T-helper 2 cell treated with Interferon-gamma antibody and Interleukin-4, amounts not matched to agents 100 ng/mL and 5 ng/mL, for 36 hours (primary cell): ENCODE measurements at regions not wholly inside any gene's neighbourhood (a gene's known extent, or its start where the extent isn't known, plus 50 kb on each side); places are given as distances from the start of the nearest gene placed in this dataset.
"Not testable (repeated sequence)": the region's sequence is repeated elsewhere in the genome, so short reads cannot be mapped to it uniquely, and the experiment has no call there.

Experiments used
- intact Hi-C: fragments of 100-400 bp; cut with micrococcal nuclease; formaldehyde crosslinking; loops from one replicate; pipeline ENCODE4 v1.15.1; 2023

DNA sequence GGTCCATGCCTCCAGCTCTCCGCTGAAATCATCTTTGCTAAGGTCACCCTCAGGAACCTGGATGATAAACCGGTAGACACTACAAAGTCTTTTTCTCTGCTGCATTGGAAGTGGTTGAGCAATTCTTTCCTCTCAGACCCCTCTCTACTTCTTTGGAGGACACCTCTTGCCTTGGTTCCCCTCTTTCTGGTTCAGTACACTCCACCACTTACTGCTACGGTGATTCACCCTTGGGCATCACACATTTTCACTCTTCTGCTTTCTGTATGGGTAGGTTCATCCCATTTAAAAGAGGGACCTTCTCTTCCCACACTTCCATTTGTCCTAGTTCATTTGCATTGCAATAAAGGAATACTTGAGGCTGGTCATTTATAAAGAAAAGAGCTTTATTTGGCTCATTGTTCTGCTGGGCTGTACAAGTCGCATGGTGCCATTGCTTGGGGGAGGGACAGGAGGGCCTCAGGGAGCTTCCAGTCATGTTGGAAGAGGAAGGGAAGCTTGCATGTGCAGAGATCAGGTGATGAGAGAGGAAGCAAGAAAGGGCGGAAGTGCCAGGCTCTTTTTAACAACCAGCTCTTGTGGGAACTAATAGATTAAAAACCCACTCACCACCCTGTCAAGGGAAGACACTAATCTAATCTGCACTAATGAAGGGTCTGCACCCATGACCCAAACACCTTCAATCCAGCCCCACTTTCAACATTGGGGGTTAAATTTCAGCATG lies 149.7 kb upstream of the TMEM170B start:
- intact Hi-C loops = loop anchor here (10.0 kb wide), 1 partner anchor 213 kb away; no protein-coding TSS in a partner anchor

DNA sequence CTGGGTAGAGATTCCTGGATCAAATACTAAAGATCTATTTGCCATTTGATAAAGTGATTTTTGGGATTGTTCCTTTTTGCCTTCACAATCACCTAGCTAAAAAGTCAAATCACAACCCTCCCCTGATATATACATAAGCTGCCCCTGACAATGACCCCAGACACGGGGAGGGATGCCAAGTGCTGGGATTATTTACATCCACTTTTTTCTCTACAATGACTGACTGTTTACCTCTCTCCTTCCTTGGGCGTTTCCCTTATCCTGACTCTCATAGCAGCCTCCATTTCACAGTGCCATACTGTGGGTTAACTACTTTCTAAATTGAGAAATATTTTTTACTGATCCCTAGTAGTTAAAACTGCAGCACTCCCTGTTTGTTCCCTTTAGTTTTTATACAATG lies 150.8 kb upstream of the TMEM170B start:
- intact Hi-C loops = loop anchor here (10.0 kb wide), 1 partner anchor 212 kb away; no protein-coding TSS in a partner anchor

DNA sequence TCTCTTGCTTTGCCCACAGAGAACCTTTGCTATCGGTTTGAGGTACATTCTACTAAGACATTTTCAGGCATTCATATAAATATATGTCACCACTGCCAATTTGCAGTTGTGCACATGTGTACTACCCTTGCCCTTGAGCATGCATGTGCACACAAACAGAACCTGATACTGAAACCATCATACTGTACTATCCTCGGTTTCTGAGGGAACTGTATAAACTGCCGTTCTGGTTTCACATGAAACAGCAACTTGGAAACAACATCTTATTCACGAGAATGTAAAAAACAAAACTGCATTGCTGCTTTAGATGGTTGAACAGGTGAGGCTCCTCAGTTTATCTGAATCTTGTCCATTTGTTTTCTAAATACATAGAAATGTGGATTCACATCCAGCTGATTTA lies 151.2 kb upstream of the TMEM170B start:
- intact Hi-C loops = loop anchor here (10.0 kb wide), 1 partner anchor 212 kb away; no protein-coding TSS in a partner anchor

DNA sequence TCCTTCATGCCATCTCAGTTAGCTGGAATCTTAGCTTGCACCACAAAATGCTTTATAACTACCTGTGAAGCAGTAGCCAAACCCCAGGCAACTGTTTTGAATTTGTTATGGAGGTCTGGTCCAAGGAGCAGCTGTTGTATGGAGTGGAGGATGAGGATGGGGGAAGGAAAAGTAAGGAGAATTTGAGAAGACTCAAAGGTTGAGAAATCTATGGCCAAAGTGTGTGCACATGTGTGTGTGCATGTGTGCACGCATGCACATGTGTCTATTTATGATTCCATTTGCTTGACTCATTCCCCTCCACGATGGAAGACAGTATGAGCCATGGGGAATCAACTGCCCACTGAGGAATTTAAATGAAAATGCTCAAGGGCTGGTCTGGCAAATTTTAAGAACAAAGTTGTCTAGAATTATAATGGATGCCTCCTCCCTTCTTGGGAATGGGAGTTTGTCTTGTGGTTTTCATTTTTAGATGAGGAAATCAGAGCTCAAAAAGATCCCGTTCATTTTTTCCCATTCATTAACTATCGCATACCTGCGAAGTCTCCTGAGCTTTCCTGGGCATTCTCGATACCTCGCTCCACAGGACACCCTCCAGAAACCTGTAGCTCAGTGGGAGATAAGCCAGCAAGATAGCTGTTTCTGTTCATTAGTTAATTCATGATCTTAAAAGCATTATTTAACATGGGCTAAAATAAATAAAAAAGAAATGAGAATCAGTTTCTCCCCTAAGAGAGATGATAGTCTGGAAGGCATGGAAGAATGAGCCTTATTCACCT lies 152.3 kb upstream of the NEDD9 start:
- intact Hi-C loops = loop anchor here (10.0 kb wide), 1 partner anchor 210 kb away; no protein-coding TSS in a partner anchor

DNA sequence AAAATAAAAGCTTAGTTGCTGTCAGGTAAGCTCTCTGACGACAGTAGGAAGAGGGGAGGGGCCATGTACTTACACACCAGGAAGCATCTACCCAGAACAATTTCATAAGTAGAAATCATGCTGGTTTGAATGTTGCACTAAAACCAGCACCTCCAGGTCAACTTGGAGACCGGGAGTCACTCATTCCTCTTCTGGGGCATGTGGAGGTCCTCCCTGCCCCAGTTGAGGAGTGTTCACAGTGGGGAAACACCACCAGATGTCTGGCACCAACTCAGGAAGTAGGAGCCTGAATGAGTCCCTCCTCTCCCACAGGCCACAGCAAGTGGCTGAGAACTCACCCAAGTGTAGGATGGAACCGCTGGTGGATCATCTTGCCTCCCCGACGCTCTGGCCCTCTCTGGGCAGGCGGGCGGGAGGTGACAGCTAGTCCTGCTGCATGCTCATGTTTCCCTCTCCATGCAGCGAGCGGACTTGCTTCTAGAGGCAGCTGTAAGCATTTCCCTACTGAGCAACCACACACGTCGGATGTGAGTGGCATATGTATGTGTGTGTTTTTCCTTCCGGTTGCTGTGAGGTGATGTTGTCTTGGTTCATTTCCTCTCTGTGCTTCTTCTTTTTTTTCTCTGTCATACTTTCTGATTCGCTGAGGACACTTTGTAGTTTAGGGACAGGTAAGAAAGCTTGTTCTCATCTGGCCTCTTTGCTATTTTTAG lies 149.5 kb upstream of the NEDD9 start:
- intact Hi-C loops = loop anchor here (1.0 to 10.0 kb wide), 8 partner anchors 16 to 629 kb away; partner anchors contain the start of gene NEDD9

DNA sequence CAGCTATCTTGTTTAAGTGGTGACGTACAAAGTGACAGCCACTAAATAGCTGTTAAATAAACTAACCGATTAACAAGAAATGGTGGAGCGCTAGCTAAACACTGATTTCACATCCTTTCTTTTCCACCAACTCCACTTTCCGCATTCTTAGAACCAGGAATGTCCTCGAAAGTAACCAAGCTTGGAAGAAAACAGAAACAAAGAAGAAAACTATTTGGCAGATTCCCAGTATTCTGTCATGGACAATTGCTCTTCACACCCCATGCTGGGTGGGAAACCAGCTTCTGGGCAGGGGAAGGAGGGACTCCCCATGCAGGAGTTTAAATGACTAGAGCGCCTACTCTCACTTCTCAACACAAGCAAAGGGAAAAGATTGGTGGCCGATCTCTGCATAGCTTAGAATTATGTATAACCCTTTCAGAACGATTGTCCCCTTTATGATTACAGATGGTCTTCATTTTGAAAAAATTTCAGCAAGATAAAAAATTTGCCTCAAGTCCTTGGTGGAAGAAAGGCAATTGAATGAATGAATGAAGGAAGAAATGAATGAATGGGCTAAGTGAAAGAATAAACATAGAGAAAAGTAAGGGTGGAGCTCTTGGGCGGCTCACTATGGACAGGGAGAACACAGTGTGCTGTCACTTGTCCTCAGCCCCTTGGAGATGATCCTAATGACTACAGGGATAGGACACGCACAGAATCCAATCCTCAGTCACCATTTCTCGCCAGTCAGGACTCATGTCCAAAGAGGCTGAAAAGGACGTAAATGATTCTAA lies 148.7 kb upstream of the NEDD9 start:
- intact Hi-C loops = loop anchor here (10.0 kb wide), 1 partner anchor 206 kb away; no protein-coding TSS in a partner anchor

DNA sequence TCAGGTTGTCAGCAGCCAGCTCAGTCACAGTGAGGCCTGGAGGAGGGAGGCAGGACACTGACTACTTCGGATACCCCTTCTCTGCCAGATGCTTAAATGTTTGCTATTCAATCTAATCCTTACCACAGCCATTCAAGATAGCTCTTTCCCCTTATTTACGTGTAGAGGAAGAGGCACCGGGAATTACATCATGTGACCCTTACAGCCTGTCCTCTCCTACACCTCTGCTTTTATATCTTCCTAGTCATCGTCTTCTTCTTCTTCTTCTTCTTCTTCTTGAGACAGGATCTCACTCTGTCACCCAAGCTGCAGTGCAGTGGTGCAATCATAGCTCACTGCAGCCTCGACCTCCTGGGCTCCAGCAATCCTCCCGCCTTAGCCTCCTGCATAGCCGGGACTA lies 148.1 kb upstream of the NEDD9 start:
- intact Hi-C loops = loop anchor here (10.0 kb wide), 1 partner anchor 206 kb away; no protein-coding TSS in a partner anchor

DNA sequence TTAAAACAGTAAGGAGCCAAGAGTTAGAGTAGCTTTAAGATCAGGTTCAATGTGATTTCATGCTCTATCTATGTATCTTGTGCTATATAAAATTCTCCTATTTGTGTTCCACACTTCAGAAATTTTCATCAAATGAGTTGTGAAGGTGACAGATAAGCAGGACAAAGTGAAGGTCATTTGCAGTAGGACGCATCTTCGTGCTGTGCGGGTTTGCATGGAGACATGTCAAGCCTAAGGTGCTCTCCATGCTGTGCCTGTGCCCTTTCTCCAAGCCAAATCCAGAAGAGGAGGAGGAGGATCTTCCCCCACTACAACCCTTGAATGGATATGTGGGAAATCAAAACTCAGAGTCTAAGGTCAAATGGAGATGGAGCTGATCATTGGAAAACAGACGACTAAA lies 147.3 kb upstream of the NEDD9 start:
- intact Hi-C loops = loop anchor here (10.0 kb wide), 1 partner anchor 205 kb away; no protein-coding TSS in a partner anchor

DNA sequence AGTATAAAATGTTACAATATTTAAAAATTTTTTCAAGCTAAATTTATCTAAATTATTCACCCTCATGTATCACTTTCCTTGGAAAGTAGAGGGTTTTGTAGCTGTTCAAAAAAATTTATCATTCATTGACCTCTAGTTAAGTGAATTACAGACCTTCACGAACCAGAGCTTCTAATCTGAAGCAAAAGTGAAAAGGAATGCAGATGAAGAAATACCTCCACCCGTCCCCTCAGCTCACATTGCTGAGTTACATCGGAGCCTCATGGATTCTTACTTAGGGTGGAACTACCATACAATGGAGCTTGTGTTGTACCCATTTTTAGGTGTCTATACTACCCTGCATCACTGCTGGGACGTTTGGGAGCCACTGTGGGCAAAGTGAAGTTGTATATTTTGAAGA lies 146.2 kb upstream of the NEDD9 start:
- intact Hi-C loops = no loop called here

DNA sequence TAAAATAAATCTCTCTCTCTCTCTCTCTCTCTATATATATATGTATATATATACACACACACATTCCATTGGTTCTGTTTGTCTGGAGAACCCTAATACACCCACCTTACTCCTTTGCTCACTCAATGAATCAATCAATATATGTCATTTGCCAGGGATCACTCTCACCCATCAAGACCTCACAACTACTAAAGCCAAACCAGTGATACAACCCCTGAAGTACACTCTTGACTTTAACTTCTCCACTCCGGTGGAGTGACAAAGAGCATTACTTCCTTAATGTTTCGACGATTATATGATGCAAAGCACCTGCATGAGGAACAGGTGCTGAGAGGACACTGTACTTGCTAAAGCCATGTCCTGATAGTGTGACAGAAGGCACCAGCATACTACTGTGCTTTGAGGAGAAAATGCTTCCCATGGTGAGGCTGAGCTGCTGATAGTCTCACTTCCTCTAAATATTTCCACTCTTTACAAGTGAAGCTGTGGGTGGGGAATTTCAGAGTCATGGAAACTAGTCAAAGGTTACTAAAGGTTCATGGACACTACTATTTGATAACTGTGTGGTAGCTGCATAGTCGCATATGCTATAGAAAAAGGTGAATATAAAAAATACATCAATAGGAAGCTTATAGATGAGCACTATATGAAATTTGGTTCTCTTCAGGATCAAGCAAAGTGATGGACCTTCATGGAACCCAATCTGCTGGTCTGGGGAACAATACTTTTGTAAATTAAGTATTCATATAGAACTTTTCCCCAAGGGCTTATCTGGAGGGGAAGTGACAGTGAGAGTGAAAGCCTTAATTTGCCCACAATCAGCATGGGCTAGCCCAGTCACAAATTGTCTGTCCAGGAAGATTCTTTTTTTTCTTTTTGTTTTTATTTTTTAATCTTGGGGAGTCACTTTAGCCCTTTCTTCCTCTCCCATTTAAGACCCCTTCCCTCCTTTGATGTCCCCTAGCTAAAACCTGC lies 141.9 kb upstream of the NEDD9 start:
- intact Hi-C loops = no loop called here

DNA sequence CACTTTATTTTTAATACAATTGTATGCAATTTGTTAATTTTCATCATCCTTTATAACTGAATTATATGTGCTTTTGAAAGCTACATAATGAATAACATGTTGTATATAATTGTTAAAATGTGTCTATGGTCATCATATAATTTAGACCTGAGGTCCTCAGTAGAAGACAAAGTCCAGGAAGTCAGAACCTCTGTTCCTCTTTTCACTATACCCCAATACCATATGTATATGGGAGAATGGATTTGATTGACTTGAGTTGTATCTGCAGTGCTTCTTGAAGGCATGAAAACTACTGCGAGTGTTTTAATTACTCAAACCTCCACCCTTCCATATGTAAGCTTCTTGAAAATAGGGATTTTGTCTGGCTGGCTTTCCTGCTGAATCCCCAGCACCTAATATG lies 140.7 kb upstream of the NEDD9 start:
- intact Hi-C loops = no loop called here

DNA sequence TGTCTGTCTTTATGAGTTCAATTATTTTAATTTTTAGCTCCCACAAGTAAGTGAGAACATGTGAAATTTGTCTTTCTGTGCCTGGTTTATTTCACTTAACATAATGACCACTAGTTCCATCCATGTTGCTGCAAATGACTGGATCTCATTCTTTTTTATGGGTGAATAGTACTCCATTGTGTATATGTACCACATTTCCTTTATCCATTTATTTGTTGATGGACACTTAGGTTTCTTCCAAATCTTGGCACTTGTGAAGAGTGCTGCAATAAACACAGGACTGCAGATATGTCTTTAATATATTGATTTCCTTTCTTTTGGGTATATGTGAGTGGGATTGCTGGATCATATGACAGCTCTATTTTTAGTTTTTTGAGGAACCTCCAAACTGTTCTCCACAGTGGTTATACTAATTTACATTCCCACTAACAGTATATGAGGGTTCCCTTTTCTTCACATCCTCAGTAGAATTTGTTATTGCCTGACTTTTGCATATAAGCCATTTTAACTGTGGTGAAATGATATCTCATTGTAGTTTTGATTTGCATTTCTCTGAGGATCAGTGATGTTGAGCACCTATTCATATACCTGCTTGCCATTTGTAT lies 139.8 kb upstream of the NEDD9 start:
- intact Hi-C loops = not testable (repeated sequence)

DNA sequence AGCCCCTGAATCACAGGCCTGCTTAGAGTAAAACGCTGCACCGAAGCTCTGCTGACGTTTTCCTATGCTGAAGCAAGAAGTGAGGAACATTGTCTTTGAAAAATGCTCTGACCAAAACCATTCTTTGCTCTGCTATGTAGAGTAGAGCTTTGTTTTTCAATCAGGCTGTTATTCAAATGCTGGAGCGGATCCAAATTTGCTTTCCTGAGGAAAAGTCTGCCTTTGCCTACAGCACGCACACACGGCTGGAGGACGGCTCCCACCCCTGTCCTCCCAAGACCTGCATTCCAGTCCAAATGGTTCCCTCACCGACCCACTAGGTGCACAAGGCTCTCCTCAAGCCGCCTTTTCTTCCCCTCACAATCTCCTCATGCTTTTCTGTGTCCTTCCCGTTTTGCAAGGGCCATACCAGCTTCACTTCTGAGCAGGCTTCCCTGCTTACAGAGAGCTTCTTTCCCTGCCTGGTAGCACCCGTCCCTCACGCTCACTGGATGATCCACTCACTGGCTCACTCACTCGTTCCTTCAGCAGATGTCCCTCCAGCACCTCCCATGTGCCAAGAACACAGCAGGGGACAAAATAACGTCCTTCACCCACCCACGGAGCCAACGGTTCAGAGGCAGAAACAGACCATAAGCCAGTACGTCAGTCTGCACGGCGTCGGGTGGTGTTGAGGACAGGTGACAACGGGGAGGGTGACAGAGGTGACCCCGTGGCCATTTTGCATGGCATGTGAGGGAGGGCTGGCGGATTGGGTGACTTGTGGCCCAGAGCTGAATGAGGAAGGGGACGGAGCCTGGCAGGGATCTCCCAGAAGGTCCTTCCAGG lies 137.9 kb upstream of the NEDD9 start:
- intact Hi-C loops = no loop called here

DNA sequence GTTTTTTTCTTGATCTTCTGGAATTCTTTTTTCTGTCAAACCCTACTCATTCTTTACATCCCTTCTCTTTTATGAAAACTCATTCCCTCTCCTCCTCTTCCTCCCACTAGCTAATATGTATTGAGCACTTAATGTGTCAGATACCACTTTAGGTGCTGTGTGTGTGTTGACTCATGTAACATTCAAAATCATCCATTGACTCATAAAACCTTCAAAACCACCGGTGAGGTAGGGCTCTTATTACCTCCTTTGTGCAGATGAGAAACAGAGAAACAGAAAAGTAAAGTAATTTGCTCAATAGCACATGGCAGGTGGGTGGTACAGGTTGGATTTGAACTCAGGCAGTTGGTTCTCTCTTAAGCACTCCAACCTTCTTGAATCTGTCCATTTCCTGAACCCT lies 136.3 kb upstream of the NEDD9 start:
- intact Hi-C loops = loop anchor here (5.0 kb wide), 1 partner anchor 44 kb away; no protein-coding TSS in a partner anchor

DNA sequence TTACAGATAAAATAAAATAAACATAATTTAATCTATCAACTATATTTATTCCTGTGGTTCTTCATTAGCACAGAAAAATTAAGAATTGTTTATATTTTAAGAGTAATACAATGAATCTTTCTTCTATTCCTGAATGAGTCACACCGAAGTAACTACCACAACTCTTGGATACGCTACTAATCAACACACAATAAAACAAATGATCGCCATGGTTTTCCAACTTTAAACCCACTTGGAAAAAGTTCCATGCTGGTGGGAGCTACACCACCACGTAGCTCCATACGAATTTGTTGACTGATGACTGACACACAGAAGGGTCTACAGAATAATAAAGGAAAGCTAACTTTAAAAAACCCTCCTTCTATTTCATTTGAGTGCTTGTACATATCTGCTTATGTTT lies 135.8 kb upstream of the NEDD9 start:
- intact Hi-C loops = loop anchor here (5.0 kb wide), 1 partner anchor 44 kb away; no protein-coding TSS in a partner anchor

DNA sequence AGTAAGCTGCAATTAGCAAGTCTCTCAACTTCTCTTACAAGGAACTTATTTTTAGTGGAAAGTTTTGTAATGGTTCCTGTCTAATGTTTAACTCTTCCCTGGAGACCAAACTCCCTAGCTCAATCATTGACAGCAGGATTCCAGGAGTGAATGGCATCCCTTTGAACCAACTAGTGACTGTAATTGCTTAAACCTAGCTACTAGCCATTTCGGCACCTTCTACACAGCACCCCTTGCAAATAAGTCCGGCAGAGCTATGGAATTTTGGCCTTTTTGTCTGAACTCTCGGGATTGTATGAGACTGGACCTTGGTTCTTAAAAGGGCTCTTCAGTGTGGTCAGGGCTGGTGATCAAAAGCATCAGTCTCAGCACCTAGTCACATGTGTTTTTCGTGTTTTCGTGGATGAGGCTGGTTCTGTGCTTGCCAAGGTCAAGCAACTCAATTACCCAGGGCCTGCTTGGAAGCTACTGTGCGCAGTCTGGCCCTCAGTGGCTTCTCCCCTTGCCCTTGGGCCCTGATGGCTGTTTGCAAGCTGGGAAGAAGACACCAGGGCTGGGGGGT lies 135.3 kb upstream of the NEDD9 start:
- intact Hi-C loops = loop anchor here (2.0 to 5.0 kb wide), 2 partner anchors 45 to 135 kb away; partner anchors contain the start of gene NEDD9

DNA sequence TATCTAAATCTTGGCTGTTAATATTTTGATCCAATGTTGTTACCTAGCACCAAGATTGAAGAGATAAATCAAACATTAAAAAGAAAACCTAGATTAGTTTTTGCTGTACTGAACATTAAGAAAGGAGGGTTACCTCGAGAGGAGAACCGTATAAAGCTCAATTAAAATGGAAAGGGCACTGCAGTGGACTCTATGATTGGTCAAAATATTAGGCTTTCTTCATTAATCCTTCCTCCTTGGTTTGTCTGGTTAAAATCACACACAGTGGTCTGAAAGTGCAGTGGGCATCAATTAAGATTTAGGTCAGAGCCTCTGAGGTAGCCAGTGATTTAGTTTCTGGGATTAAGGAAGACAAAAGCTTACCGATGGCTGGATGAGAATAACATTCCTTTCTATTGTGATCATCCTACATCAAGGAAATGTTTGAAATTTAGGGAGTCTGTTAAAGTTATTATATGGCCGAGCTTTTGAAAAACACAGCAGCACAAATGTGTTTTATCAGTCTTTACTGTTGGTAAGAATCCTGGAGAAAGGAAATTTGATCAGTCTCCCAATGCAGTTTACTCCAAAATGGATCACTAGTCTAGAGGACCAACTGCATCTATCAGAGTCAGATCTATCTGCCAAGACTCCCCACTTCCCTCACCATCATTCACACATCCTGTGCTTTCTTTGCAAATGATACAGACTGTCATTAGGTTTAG lies 134.6 kb upstream of the NEDD9 start:
- intact Hi-C loops = loop anchor here (1.0 to 5.0 kb wide), 3 partner anchors 15 to 134 kb away; partner anchors contain the start of gene NEDD9
